H9 (cell line): ENCODE measurements at regions not wholly inside any gene's neighbourhood (a gene's known extent, or its start where the extent isn't known, plus 50 kb on each side); places are given as distances from the start of the nearest gene placed in this dataset.

Experiments
- DNase-seq: peaks from one replicate; pipeline ENCODE4 v3.0.0-alpha.2; 2017
- H2AFZ ChIP-seq: one replicate; pipeline ENCODE4 v1.6.1; 2013; ENCODE audit warnings: mild to moderate bottlenecking, low read length, control low read depth, moderate library complexity
- H2AK5ac ChIP-seq: 2 replicates; pipeline ENCODE4 v1.6.1; 2013; ENCODE audit warnings: low read length, control low read depth, mixed read lengths; ENCODE audit not compliant: insufficient read length
- H2BK120ac ChIP-seq: one replicate; pipeline ENCODE4 v1.6.1; 2013; ENCODE audit warnings: low read depth, mild to moderate bottlenecking, low read length, control low read depth, inconsistent platforms; ENCODE audit not compliant: poor library complexity, severe bottlenecking
- H2BK12ac ChIP-seq: 2 replicates; pipeline ENCODE4 v1.6.1; 2013; ENCODE audit warnings: low read length, control low read depth, mixed read lengths, low read depth; ENCODE audit not compliant: insufficient read length
- H2BK15ac ChIP-seq: 2 replicates; pipeline ENCODE4 v1.6.1; 2013; ENCODE audit warnings: low read depth, low read length, control low read depth
- H2BK20ac ChIP-seq: one replicate; pipeline ENCODE4 v1.6.1; 2013; ENCODE audit warnings: low read depth, mild to moderate bottlenecking, low read length, control low read depth, inconsistent platforms; ENCODE audit not compliant: poor library complexity, severe bottlenecking
- H2BK5ac ChIP-seq: 2 replicates; pipeline ENCODE4 v1.6.1; 2013; ENCODE audit warnings: low read length, control low read depth, mixed read lengths; ENCODE audit not compliant: insufficient read length
- H3K14ac ChIP-seq: 2 replicates; pipeline ENCODE4 v1.6.1; 2013; ENCODE audit warnings: low read length, control low read depth; ENCODE audit not compliant: insufficient read depth
- H3K18ac ChIP-seq: 2 replicates; pipeline ENCODE4 v1.6.1; 2013; ENCODE audit warnings: low read depth, mild to moderate bottlenecking, mixed read lengths, low read length, control low read depth; ENCODE audit not compliant: insufficient read length
- H3K23ac ChIP-seq: 2 replicates; pipeline ENCODE4 v1.6.1; 2013; ENCODE audit warnings: low read length, control low read depth, mixed read lengths, low read depth; ENCODE audit not compliant: insufficient read length
- H3K23me2 ChIP-seq: 2 replicates; pipeline ENCODE4 v1.6.1; 2013; ENCODE audit warnings: low read depth, mild to moderate bottlenecking, mixed read lengths, low read length, control low read depth; ENCODE audit not compliant: insufficient read length, poor library complexity, severe bottlenecking
- H3K27ac ChIP-seq: 2 replicates; pipeline ENCODE4 v1.5.1; 2013; ENCODE audit warnings: low read length, control low read depth, mixed read lengths, low read depth; ENCODE audit not compliant: insufficient read length
- H3K27me3 ChIP-seq: 2 replicates; pipeline ENCODE4 v1.6.1; 2013; ENCODE audit warnings: low read length, control low read depth, inconsistent platforms; ENCODE audit not compliant: insufficient read depth
- H3K4ac ChIP-seq: 2 replicates; pipeline ENCODE4 v1.6.1; 2013; ENCODE audit warnings: low read depth, mild to moderate bottlenecking, control low read depth, inconsistent platforms, low read length, moderate library complexity
- H3K4me1 ChIP-seq: 2 replicates; pipeline ENCODE4 v1.6.1; 2013; ENCODE audit warnings: low read length, control low read depth, inconsistent platforms; ENCODE audit not compliant: insufficient read depth
- H3K4me2 ChIP-seq: 2 replicates; pipeline ENCODE4 v1.6.1; 2013; ENCODE audit warnings: low read length, control low read depth, mixed read lengths; ENCODE audit not compliant: insufficient read length, insufficient read depth
- H3K56ac ChIP-seq: 2 replicates; pipeline ENCODE4 v1.6.1; 2013; ENCODE audit warnings: low read depth, mild to moderate bottlenecking, mixed read lengths, low read length, control low read depth; ENCODE audit not compliant: insufficient read length
- H3K79me1 ChIP-seq: 2 replicates; pipeline ENCODE4 v1.6.1; 2013; ENCODE audit warnings: low read depth, mild to moderate bottlenecking, moderate library complexity, low read length, control low read depth, inconsistent platforms; ENCODE audit not compliant: insufficient read depth, poor library complexity, severe bottlenecking
- H3K79me2 ChIP-seq: 2 replicates; pipeline ENCODE4 v1.6.1; 2013; ENCODE audit warnings: low read length, control low read depth, inconsistent platforms; ENCODE audit not compliant: insufficient read depth
- H3K9ac ChIP-seq: 2 replicates; pipeline ENCODE4 v1.6.1; 2013; ENCODE audit warnings: low read length, control low read depth, mixed read lengths; ENCODE audit not compliant: insufficient read length; ENCODE audit errors: extremely low read depth
- H3K9me3 ChIP-seq: one replicate; pipeline ENCODE4 v1.6.1; 2013; ENCODE audit warnings: low read depth, low read length, inconsistent platforms; ENCODE audit not compliant: control insufficient read depth
- H3T11ph ChIP-seq: one replicate; pipeline ENCODE4 v1.6.1; 2013; ENCODE audit warnings: mild to moderate bottlenecking, low read length, control low read depth, inconsistent platforms
- H4K20me1 ChIP-seq: one replicate; pipeline ENCODE4 v1.6.1; 2013; ENCODE audit not compliant: control insufficient read depth, insufficient read length, insufficient read depth
- H4K5ac ChIP-seq: 2 replicates; pipeline ENCODE4 v1.6.1; 2013; ENCODE audit warnings: low read depth, mild to moderate bottlenecking, mixed read lengths, low read length, control low read depth; ENCODE audit not compliant: insufficient read length
- H4K8ac ChIP-seq: replicated peaks from 2 replicates; pipeline ENCODE4 v1.6.1; 2013; ENCODE audit warnings: low read length, control low read depth, mixed read lengths, low read depth; ENCODE audit not compliant: insufficient read length
- H4K91ac ChIP-seq: 2 replicates; pipeline ENCODE4 v1.6.1; 2013; ENCODE audit warnings: low read depth, mild to moderate bottlenecking, moderate library complexity, mixed read lengths, low read length, control low read depth; ENCODE audit not compliant: insufficient read length
- H3K27ac Mint-ChIP-seq, 3 experiments: 2 replicates in 2 of 3; 3 replicates in 1 of 3; pipeline ENCODE4 v1.8.0; 2020 to 2021; ENCODE audit warnings: mixed read lengths in 3 of 3, mild to moderate bottlenecking in 1 of 3, moderate library complexity in 1 of 3
- H3K27me3 Mint-ChIP-seq: 2 replicates; pipeline ENCODE4 v1.8.0; 2021; ENCODE audit warnings: low read depth, mild to moderate bottlenecking, moderate library complexity, mixed read lengths
- H3K36me3 Mint-ChIP-seq, 3 experiments: 2 replicates in 2 of 3; 3 replicates in 1 of 3; pipeline ENCODE4 v1.8.0; 2020 to 2021; ENCODE audit warnings: low read depth in 3 of 3, mixed read lengths in 3 of 3; ENCODE audit not compliant: insufficient read depth in 1 of 3
- H3K4me1 Mint-ChIP-seq, 2 experiments: 2 replicates each; pipeline ENCODE4 v1.8.0; 2020; ENCODE audit warnings: mixed read lengths in 2 of 2
- H3K4me3 Mint-ChIP-seq, 2 experiments: 2 replicates in 1 of 2; 3 replicates in 1 of 2; pipeline ENCODE4 v1.8.0; 2020 to 2021; ENCODE audit warnings: mild to moderate bottlenecking in 2 of 2, mixed read lengths in 2 of 2, moderate library complexity in 1 of 2
- H3K9me3 Mint-ChIP-seq, 2 experiments: 2 replicates in 1 of 2; 3 replicates in 1 of 2; pipeline ENCODE4 v1.8.0; 2020; ENCODE audit warnings: mild to moderate bottlenecking in 2 of 2, mixed read lengths in 2 of 2, moderate library complexity in 1 of 2
- CTCF ChIP-seq: fragments of 200-600 bp; sonication (generic); conservative IDR thresholded peaks from 3 replicates; pipeline ENCODE4 v1.8.0; 2021; ENCODE audit warnings: antibody characterized with exemption, mild to moderate bottlenecking
- whole genome bisulfite sequencing: extraction: QIAGEN DNeasy Blood & Tissue Kit; methylation state at CpG from one replicate; pipeline ENCODE4 v1.1.7; 2013; ENCODE audit warnings: missing lambda C conversion rate, low lambda C conversion rate, mixed read lengths; ENCODE audit not compliant: insufficient read length; ENCODE audit errors: extremely low coverage; 5-methylcytosine and 5-hydroxymethylcytosine counted together

DNA sequence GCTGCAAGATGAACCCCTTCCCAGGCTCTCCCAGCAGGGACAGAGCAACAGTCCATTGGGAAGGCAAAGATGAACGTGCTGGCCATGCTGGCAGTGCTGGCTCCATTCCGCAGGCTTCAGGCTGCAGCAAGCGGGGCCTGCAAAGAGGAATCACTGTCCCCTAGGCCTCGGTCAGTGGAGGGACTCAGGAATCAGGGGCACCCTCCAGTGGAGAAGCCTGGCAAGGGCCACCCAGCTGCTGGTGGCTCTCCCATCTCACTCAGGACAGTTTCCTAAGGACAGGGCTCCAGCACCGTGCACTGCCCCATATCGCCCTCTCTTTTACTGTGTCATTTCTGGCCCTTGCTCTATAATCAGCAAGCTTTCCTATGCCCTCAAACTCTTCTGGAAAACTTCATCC lies 498.6 kb downstream of the EFNB2 start:
- peak; percentile 47 for DNase-seq
- no peak overlapping the region for H3K23ac ChIP-seq
- H3K27ac Mint-ChIP-seq: peak overlapping the region in 1 of 3 experiments; percentile 34; a peak in 2 of 7 replicates
- no peak overlapping the region for H3K4me2 ChIP-seq
- H2BK5ac ChIP-seq: no peak overlapping the region
- H3T11ph ChIP-seq: no peak overlapping the region
- no CpG with 5 or more reads among the region's 6 CpGs for WGBS
- H3K18ac ChIP-seq: no peak overlapping the region
- H3K27me3 ChIP-seq: no peaks in the 10 kb centered on the region
- no peaks in the 10 kb centered on the region for H3K23me2 ChIP-seq
- H3K56ac ChIP-seq: no peak overlapping the region
- H3K27ac ChIP-seq: no peak overlapping the region
- TF ChIP-seq CTCF: peak; percentile 42; the same call in 2 of the 3 replicates
- H3K4ac ChIP-seq: no peak overlapping the region
- H3K4me3 Mint-ChIP-seq: no peak overlapping the region
- H2AK5ac ChIP-seq: no peak overlapping the region
- H3K9me3 Mint-ChIP-seq: no peaks in the 10 kb centered on the region
- no peak overlapping the region for H2BK120ac ChIP-seq
- H3K79me1 ChIP-seq: no peaks in the 10 kb centered on the region
- no peak overlapping the region for H4K8ac ChIP-seq
- H4K5ac ChIP-seq: no peak overlapping the region
- no peaks in the 10 kb centered on the region for H3K27me3 Mint-ChIP-seq
- no peak overlapping the region for H3K9ac ChIP-seq
- no peaks in the 10 kb centered on the region for H3K79me2 ChIP-seq
- H3K4me1 ChIP-seq: no peaks in the 10 kb centered on the region
- H2BK20ac ChIP-seq: no peak overlapping the region
- H3K14ac ChIP-seq: no peak overlapping the region
- H3K9me3 ChIP-seq: no peaks in the 10 kb centered on the region
- H2BK12ac ChIP-seq: no peak overlapping the region
- no peak overlapping the region for H2AFZ ChIP-seq
- no peak overlapping the region for H4K91ac ChIP-seq
- peaks cover 3 to 5% of the 10 kb centered on the region in 2 experiments for H3K4me1 Mint-ChIP-seq
- H2BK15ac ChIP-seq: no peak overlapping the region
- H3K36me3 Mint-ChIP-seq: no peaks in the 10 kb centered on the region
- no peaks in the 10 kb centered on the region for H4K20me1 ChIP-seq
